ENCODE measurements at regions not wholly inside any gene's neighbourhood (a gene's known extent, or its start where the extent isn't known, plus 50 kb on each side); places are given as distances from the start of the nearest gene placed in this dataset.

DNA sequence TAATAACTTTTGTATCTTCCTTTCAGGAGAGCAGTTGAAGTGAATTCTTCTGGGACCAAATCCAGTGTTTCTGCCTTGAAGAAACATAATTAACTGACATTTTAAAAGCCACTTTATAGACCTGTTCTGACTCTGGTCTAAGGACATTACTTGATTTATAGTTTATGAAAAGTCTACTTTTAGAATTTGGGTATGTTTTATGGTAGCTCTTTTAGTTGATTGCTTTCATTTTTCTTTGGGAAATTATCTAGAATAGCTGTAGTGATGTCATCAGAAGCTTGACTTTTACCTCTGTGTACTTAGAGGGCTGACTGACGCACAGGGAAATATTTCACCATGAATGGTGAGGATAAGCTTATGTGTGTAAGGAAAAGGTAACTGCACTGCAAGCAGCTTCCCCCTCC lies 131.8 kb upstream of the LIMCH1 start:
- DNase-seq (ENCODE audit: extremely low spot score in 2 of 2), result no peak
- H3K27me3 ChIP-seq, result no peaks in the 10 kb centered on the region
- no peaks in the 10 kb centered on the region for H3K4me1 ChIP-seq
- no peaks in the 10 kb centered on the region for H3K9me3 ChIP-seq
- no peaks in the 10 kb centered on the region for H3K36me3 ChIP-seq
- TF ChIP-seq, protein P1, sequence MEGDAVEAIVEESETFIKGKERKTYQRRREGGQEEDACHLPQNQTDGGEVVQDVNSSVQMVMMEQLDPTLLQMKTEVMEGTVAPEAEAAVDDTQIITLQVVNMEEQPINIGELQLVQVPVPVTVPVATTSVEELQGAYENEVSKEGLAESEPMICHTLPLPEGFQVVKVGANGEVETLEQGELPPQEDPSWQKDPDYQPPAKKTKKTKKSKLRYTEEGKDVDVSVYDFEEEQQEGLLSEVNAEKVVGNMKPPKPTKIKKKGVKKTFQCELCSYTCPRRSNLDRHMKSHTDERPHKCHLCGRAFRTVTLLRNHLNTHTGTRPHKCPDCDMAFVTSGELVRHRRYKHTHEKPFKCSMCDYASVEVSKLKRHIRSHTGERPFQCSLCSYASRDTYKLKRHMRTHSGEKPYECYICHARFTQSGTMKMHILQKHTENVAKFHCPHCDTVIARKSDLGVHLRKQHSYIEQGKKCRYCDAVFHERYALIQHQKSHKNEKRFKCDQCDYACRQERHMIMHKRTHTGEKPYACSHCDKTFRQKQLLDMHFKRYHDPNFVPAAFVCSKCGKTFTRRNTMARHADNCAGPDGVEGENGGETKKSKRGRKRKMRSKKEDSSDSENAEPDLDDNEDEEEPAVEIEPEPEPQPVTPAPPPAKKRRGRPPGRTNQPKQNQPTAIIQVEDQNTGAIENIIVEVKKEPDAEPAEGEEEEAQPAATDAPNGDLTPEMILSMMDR (IDR thresholded peaks at IDR 0.05), result no peak
- peak in 1 of 2 donors; percentile 24 for TF ChIP-seq POLR2AphosphoS5 (IDR thresholded peaks at IDR 0.05; ENCODE audit: insufficient read depth in 1 of 2, low read depth in 1 of 2)
- no peak overlapping the region for H3K4me3 ChIP-seq
- intact Hi-C loops (cut with DNase I), result no loop called here
- no peak overlapping the region for H3K27ac ChIP-seq

DNA sequence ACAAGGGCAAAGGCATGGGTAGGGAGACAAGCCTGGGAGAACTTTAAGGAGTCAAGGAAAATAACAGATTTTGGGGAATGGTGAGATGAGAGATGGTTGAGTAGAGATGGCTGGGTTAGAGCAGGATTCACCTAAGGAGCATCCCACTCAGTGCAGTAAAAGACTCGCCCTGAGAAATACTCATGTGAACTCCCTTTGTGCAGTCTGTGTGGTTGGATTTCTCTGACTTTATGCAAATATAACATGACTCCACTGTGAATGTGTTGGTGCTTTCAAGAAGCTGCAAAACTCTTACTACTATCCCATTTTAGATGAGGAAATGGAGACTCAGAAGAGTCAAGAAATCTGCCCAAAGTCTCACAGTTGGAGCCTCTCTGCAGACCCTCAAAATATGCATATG lies 129.8 kb upstream of the LIMCH1 start:
- no peak for DNase-seq (ENCODE audit: extremely low spot score in 2 of 2)
- Histone ChIP-seq H3K36me3 (no peaks in the 10 kb centered on the region), H3K27ac (no peak overlapping the region), H3K27me3 (no peaks in the 10 kb centered on the region), H3K4me3 (no peak overlapping the region), H3K4me1 (no peaks in the 10 kb centered on the region), H3K9me3 (no peaks in the 10 kb centered on the region)
- TF ChIP-seq POLR2AphosphoS5 (IDR thresholded peaks at IDR 0.05; ENCODE audit: insufficient read depth in 1 of 2, low read depth in 1 of 2), result no peak
- TF ChIP-seq, protein P1 (IDR thresholded peaks at IDR 0.05), result no peak
- no peak for TF ChIP-seq POLR2A (IDR thresholded peaks at IDR 0.05)
- intact Hi-C loops (cut with DNase I), result no loop called here

DNA sequence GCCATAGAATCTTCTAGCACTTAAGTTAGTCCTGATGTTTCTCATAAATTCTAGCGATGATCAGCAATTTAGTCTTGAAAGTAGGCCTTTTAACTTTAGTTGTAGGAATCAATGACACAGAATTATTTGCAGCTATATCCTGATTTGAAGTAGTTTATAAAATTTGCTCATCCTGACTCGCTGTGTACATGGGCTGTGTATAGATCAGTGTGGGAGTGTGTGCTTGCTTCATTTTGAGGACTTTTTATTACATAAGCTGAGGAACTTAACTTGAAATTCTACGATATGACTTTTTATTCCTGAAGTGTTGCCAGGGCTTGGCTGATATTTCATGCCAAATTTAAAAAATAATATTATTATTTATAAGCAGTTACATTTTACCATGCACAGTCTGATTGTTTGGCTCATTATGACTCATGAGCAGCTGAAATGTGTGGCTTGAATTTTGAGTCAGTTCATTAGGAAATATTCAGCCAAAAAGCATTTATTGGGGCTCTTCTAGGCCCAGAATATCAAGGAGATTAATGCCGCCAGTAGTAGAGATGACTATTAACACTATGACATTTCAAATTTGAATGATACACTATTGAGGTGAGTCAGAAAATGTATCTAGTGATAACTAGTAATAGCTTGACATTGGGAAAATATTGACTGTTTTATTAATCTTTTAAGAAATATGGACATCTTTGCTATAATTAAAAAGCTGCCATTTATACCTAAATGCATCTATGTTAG lies 128.9 kb upstream of the LIMCH1 start:
- no peak for DNase-seq (ENCODE audit: extremely low spot score in 2 of 2)
- Histone ChIP-seq H3K27me3 (no peaks in the 10 kb centered on the region), H3K4me1 (no peaks in the 10 kb centered on the region), H3K9me3 (no peaks in the 10 kb centered on the region), H3K36me3 (no peaks in the 10 kb centered on the region), H3K4me3 (no peak overlapping the region), H3K27ac (no peak overlapping the region)
- TF ChIP-seq POLR2A (IDR thresholded peaks at IDR 0.05) (no peak), POLR2AphosphoS5 (IDR thresholded peaks at IDR 0.05; ENCODE audit: insufficient read depth in 1 of 2, low read depth in 1 of 2) (no peak)
- TF ChIP-seq, protein P1 (IDR thresholded peaks at IDR 0.05), result no peak
- intact Hi-C loops (cut with DNase I), result no loop called here

DNA sequence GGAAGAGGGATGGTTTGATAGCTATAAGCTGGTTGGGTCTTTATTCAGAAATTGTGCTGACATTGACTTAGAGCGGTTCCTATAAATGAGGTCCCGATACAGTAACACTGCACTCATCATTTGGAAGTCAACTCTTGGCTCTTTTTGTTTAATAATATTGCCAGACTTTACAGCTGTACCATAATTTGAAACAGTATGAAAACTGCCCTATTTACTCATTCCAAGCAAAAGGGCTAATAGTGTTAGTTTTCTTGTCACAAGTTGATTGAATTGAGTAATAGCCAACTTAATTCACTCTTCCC lies 128.4 kb upstream of the LIMCH1 start:
- H3K27ac ChIP-seq, result no peak overlapping the region
- DNase-seq (ENCODE audit: extremely low spot score in 2 of 2), result no peak
- H3K9me3 ChIP-seq, result no peaks in the 10 kb centered on the region
- H3K4me3 ChIP-seq, result no peak overlapping the region
- intact Hi-C loops (cut with DNase I), result no loop called here
- no peaks in the 10 kb centered on the region for H3K36me3 ChIP-seq
- no peaks in the 10 kb centered on the region for H3K27me3 ChIP-seq
- no peak for TF ChIP-seq POLR2AphosphoS5 (IDR thresholded peaks at IDR 0.05; ENCODE audit: insufficient read depth in 1 of 2, low read depth in 1 of 2)
- no peak for TF ChIP-seq POLR2A (IDR thresholded peaks at IDR 0.05)
- TF ChIP-seq, protein P1 (IDR thresholded peaks at IDR 0.05), result no peak
- H3K4me1 ChIP-seq, result no peaks in the 10 kb centered on the region

DNA sequence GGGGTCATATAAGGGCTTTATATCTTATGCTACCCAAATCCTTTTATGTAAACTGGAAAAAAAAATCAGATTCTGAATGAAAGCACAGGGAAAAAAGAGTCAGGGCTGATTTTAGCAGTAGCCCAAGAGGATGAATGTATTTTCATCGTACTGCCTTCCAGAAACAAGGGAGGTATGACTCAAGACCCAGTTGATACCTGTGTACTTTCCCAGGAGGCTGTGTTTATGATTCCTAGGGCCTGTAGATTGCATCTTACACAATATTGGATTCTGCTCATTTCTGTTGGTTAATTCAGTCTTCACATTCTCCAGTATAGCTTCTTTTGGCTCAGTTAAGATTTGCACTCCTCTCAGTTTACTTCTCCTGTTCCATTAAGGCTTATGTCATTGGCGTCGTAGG lies 127.9 kb upstream of the LIMCH1 start:
- no peaks in the 10 kb centered on the region for H3K9me3 ChIP-seq
- H3K27ac ChIP-seq, result no peak overlapping the region
- H3K36me3 ChIP-seq, result no peaks in the 10 kb centered on the region
- TF ChIP-seq POLR2A (IDR thresholded peaks at IDR 0.05) (no peak), POLR2AphosphoS5 (IDR thresholded peaks at IDR 0.05; ENCODE audit: insufficient read depth in 1 of 2, low read depth in 1 of 2) (no peak)
- TF ChIP-seq, protein P1 (IDR thresholded peaks at IDR 0.05), result no peak
- DNase-seq (ENCODE audit: extremely low spot score in 2 of 2), result no peak
- intact Hi-C loops (cut with DNase I), result no loop called here
- H3K27me3 ChIP-seq, result no peaks in the 10 kb centered on the region
- H3K4me1 ChIP-seq, result no peaks in the 10 kb centered on the region
- H3K4me3 ChIP-seq, result no peak overlapping the region

Data from vagina (tissue), 2 donors.